Epithelial cell of esophagus (primary cell): ENCODE measurements at regions not wholly inside any gene's neighbourhood (a gene's known extent, or its start where the extent isn't known, plus 50 kb on each side); places are given as distances from the start of the nearest gene placed in this dataset.

ENCODE experiments used
- DNase-seq: peaks from one replicate; pipeline ENCODE4 v3.0.0; 2010; ENCODE audit warnings: low read depth
- H3K4me3 ChIP-seq: 2 replicates; pipeline ENCODE4 v1.5.1; 2011; ENCODE audit warnings: mild to moderate bottlenecking, low read length, control low read depth
- CTCF ChIP-seq: IDR thresholded peaks from 2 replicates; pipeline ENCODE4 v1.5.1; 2011; ENCODE audit warnings: low read depth, mild to moderate bottlenecking, low read length, control low read depth, inconsistent platforms; ENCODE audit not compliant: insufficient read depth; ENCODE audit errors: missing control alignments

GRCh38 chr18:25713103-25713502, 361.1 kb upstream of the ZNF521 start:
- H3K4me3 ChIP-seq = no peak overlapping the region
- no peak for DNase-seq
- no peak for TF ChIP-seq CTCF

GRCh38 chr18:25710981-25711380, 359.0 kb upstream of the ZNF521 start:
- H3K4me3 ChIP-seq = no peak overlapping the region
- DNase-seq = no peak
- TF ChIP-seq CTCF = no peak

GRCh38 chr18:25705650-25706049, 353.7 kb upstream of the ZNF521 start:
- DNase-seq = no peak
- H3K4me3 ChIP-seq = no peak overlapping the region
- TF ChIP-seq CTCF = no peak

- no peak for DNase-seq
Measured at GRCh38 chr18:25704494-25704893, 352.5 kb upstream of the ZNF521 start.

GRCh38 chr18:25704071-25704470, 352.1 kb upstream of the ZNF521 start:
- DNase-seq = no peak
- TF ChIP-seq CTCF = no peak
- no peak overlapping the region for H3K4me3 ChIP-seq

More at GRCh38 chr18:25704494-25704893, 352.5 kb upstream of the ZNF521 start:
- TF ChIP-seq CTCF = no peak
- H3K4me3 ChIP-seq = no peak overlapping the region

- DNase-seq = no peak
- no peak for TF ChIP-seq CTCF
- no peak overlapping the region for H3K4me3 ChIP-seq
Measured at GRCh38 chr18:25701821-25702220, 349.9 kb upstream of the ZNF521 start.

GRCh38 chr18:25686960-25687500, 335.1 kb upstream of the ZNF521 start:
- no peak for DNase-seq
- TF ChIP-seq CTCF = no peak
- no peak overlapping the region for H3K4me3 ChIP-seq
